HEK293 (cell line): ENCODE measurements at regions not wholly inside any gene's neighbourhood (a gene's known extent, or its start where the extent isn't known, plus 50 kb on each side); places are given as distances from the start of the nearest gene placed in this dataset.

Experiments
- CTCF ChIA-PET: fragments of 350-600 bp; formaldehyde crosslinking; extraction: SDS; loops from one replicate; lab custom pipeline; 2021; ENCODE audit warnings: antibody characterized with exemption; lab: Yijun Ruan, JAX
- POLR2A ChIA-PET: fragments of 300-600 bp; formaldehyde crosslinking; extraction: SDS; loops from one replicate; lab custom pipeline; 2020; ENCODE audit warnings: antibody characterized with exemption, inconsistent platforms; lab: Yijun Ruan, JAX
- H3K27ac ChIP-seq: fragments of 200-500 bp; sonication (Bioruptor generic); 2 replicates; pipeline ENCODE4 v1.5.1; 2014; ENCODE audit warnings: low read depth, low read length, control low read depth, inconsistent platforms; ENCODE audit errors: extremely low read depth
- H3K36me3 ChIP-seq, 2 experiments: fragments of 200-500 bp in 1 of 2; sonication (Bioruptor generic) in 1 of 2; 1 replicate in 1 of 2; 2 replicates in 1 of 2; pipeline ENCODE4 v1.5.1; 2014 to 2017; ENCODE audit warnings: inconsistent platforms in 2 of 2, low read length in 2 of 2; ENCODE audit not compliant: control insufficient read depth in 2 of 2, insufficient read depth in 1 of 2
- H3K4me1 ChIP-seq: fragments of 200-500 bp; sonication (Bioruptor generic); 2 replicates; pipeline ENCODE4 v1.5.1; 2014; ENCODE audit warnings: mild to moderate bottlenecking, low read length, inconsistent platforms; ENCODE audit not compliant: control insufficient read depth, insufficient read depth
- H3K4me3 ChIP-seq: 2 replicates; pipeline ENCODE4 v1.5.1; 2011; ENCODE audit warnings: low read depth, mild to moderate bottlenecking, control low read depth, low read length, moderate library complexity
- H3K9me3 ChIP-seq: fragments of 200-500 bp; sonication (Bioruptor generic); 2 replicates; pipeline ENCODE4 v1.5.1; 2014; ENCODE audit warnings: low read depth, low read length, inconsistent platforms; ENCODE audit not compliant: control insufficient read depth, insufficient read depth
- GLIS2 ChIP-seq: fragments of 450-650 bp; formaldehyde crosslinking; IDR thresholded peaks from 2 replicates; pipeline ENCODE4 v1.5.1; 2016; ENCODE audit warnings: missing biosample characterization, missing genetic modification characterization
- MZF1 ChIP-seq: fragments of 450-650 bp; formaldehyde crosslinking; IDR thresholded peaks from 2 replicates; pipeline ENCODE4 v1.5.1; 2017; ENCODE audit warnings: missing biosample characterization, missing genetic modification characterization, borderline replicate concordance
- YY1 ChIP-seq: fragments of 450-650 bp; formaldehyde crosslinking; IDR thresholded peaks from 2 replicates; pipeline ENCODE4 v1.5.1; 2018; ENCODE audit warnings: missing biosample characterization, missing genetic modification characterization
- ZBTB49 ChIP-seq: fragments of 450-650 bp; formaldehyde crosslinking; IDR thresholded peaks from 2 replicates; pipeline ENCODE4 v1.5.1; 2016; ENCODE audit warnings: missing biosample characterization, missing genetic modification characterization, low read depth
- ZBTB8A ChIP-seq: fragments of 450-650 bp; formaldehyde crosslinking; IDR thresholded peaks from 2 replicates; pipeline ENCODE4 v1.5.1; 2016; ENCODE audit warnings: missing biosample characterization, missing genetic modification characterization
- ZFP37 ChIP-seq: fragments of 450-650 bp; formaldehyde crosslinking; IDR thresholded peaks from 2 replicates; pipeline ENCODE4 v1.5.1; 2016; ENCODE audit warnings: missing biosample characterization, missing genetic modification characterization
- ZNF169 ChIP-seq: fragments of 450-650 bp; formaldehyde crosslinking; IDR thresholded peaks from 2 replicates; pipeline ENCODE4 v1.5.1; 2016; ENCODE audit warnings: missing biosample characterization, missing genetic modification characterization
- ZNF175 ChIP-seq: fragments of 450-650 bp; formaldehyde crosslinking; IDR thresholded peaks from 2 replicates; pipeline ENCODE4 v1.5.1; 2016; ENCODE audit warnings: missing biosample characterization, missing genetic modification characterization
- ZNF19 ChIP-seq: fragments of 450-650 bp; formaldehyde crosslinking; IDR thresholded peaks from 2 replicates; pipeline ENCODE4; 2016; ENCODE audit warnings: missing biosample characterization, missing genetic modification characterization, low read depth
- ZNF214 ChIP-seq: fragments of 450-650 bp; formaldehyde crosslinking; IDR thresholded peaks from 2 replicates; pipeline ENCODE4 v1.5.1; 2017; ENCODE audit warnings: missing biosample characterization, mild to moderate bottlenecking, missing genetic modification characterization, borderline replicate concordance
- ZNF311 ChIP-seq: fragments of 450-650 bp; formaldehyde crosslinking; IDR thresholded peaks from 2 replicates; pipeline ENCODE4 v1.5.1; 2017; ENCODE audit warnings: missing biosample characterization, missing genetic modification characterization, borderline replicate concordance
- ZNF518A ChIP-seq: fragments of 450-650 bp; formaldehyde crosslinking; conservative IDR thresholded peaks from 2 replicates; pipeline ENCODE4 v1.5.1; 2016; ENCODE audit warnings: low read depth, missing biosample characterization, missing genetic modification characterization
- ZNF561 ChIP-seq: fragments of 450-650 bp; IDR thresholded peaks from 2 replicates; pipeline ENCODE4 v1.5.1; 2018; ENCODE audit warnings: missing biosample characterization, missing genetic modification characterization, borderline replicate concordance
- ZNF624 ChIP-seq: fragments of 450-650 bp; formaldehyde crosslinking; IDR thresholded peaks from 2 replicates; pipeline ENCODE4 v1.5.1; 2017; ENCODE audit warnings: missing biosample characterization, missing genetic modification characterization
- ZSCAN16 ChIP-seq: fragments of 450-650 bp; formaldehyde crosslinking; IDR thresholded peaks from 2 replicates; pipeline ENCODE4 v1.5.1; 2016; ENCODE audit warnings: missing biosample characterization, missing genetic modification characterization

GRCh38 chr9:115200711-115201505 lies 83.0 kb upstream of the TNC start:
- Histone ChIP-seq H3K9me3 (no peaks in the 10 kb centered on the region), H3K36me3 (no peaks in the 10 kb centered on the region), H3K27ac (no peak overlapping the region), H3K4me1 (0 out of 2 replicates have a peak, but pooled peaks cover 8% of the 10 kb centered on the region), H3K4me3 (no peak overlapping the region)
- no peak for TF ChIP-seq ZNF169
- CTCF ChIA-PET = interaction anchor here (0.6 kb wide), 1 partner anchor 287 kb away, joined by 3 read pairs; no protein-coding TSS in a partner anchor
- POLR2A ChIA-PET = no interaction called here

GRCh38 chr9:115202181-115202580 lies 84.2 kb upstream of the TNC start:
- no peak overlapping the region for H3K4me3 ChIP-seq
- no peaks in the 10 kb centered on the region for H3K9me3 ChIP-seq
- 0 out of 2 replicates have a peak, but pooled peaks cover 8% of the 10 kb centered on the region for H3K4me1 ChIP-seq
- POLR2A ChIA-PET = interaction anchor here (1.2 kb wide), 1 partner anchor 84 kb away, joined by 4 read pairs; the partner anchor contains the start of gene TNC
- CTCF ChIA-PET = no interaction called here
- TF ChIP-seq ZNF624 (tag by site-specific recombination) (no peak), ZFP37 (tag by site-specific recombination) (no peak), ZNF311 (tag by site-specific recombination) (no peak), ZBTB8A (tag by site-specific recombination) (no peak), ZNF214 (tag by site-specific recombination) (no peak), ZNF175 (tag by site-specific recombination) (no peak), GLIS2 (tag by site-specific recombination) (no peak), ZNF561 (tag by site-specific recombination) (no peak), ZBTB49 (tag by site-specific recombination) (no peak), MZF1 (tag by site-specific recombination) (no peak), YY1 (tag by site-specific recombination) (no peak), ZNF518A (tag by site-specific recombination) (no peak), ZSCAN16 (tag by site-specific recombination) (no peak), ZNF19 (tag by site-specific recombination) (no peak)
- H3K27ac ChIP-seq = no peak overlapping the region
- no peaks in the 10 kb centered on the region for H3K36me3 ChIP-seq
